GM19397 (cell line): ENCODE measurements at regions not wholly inside any gene's neighbourhood (a gene's known extent, or its start where the extent isn't known, plus 50 kb on each side); places are given as distances from the start of the nearest gene placed in this dataset.

Experiments
- ATAC-seq: cut with Tn5 transposase; IDR thresholded peaks from one replicate; pipeline ENCODE4 v1.9.1; 2021; ENCODE audit warnings: mild to moderate bottlenecking, moderate library complexity; ENCODE audit not compliant: unreplicated experiment

DNA sequence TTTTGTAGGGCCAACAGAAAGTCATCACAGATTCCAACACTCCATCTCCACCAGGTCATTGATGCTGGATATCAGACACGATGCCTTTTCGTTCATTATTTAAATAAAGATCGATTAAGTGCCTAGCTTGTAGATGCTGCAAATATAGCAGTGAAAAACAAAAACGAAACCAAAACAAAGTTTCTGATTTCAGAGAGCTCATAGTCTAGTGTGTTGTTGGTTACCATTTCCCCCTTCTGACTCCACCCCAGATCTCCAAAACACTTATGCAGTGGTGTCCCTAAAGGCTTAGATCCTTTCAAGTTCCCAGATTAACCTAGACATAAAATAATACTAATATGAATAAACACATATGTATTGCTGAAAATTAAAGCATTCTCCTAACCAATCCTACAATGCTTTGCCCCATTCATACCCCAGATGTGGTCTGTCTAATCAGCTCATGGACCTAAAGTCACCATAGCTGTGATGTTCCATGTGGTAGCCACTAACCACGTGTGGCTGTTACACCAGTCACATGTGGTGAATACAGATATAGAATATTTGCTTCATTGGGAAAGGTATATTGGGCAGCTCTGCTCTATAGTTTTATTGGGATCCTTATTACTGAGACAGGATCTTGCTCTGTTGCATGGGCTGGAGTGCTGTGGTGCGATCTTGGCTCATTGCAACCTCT, 787.2 kb downstream of the TDRD15 start:
- ATAC-seq, result no peak

DNA sequence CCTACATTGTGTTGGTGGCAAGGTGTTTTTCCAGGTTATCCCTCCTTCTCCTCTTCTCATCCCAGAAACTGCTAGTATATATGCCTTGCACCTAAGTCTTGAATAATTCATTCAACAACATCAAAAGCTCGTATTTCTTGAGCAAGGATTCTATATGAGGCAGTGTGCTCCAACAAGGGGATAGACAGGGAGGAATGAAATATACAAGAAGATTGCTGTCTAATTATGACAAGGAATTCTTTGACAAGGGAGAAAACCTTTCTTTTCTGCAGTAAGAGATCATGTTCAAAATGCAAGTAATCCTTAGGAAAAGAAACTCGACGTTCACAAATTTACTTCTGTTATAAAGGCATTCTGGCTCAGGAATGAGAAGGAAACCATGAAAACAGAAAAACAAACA, 788.6 kb downstream of the TDRD15 start:
- no peak for ATAC-seq

DNA sequence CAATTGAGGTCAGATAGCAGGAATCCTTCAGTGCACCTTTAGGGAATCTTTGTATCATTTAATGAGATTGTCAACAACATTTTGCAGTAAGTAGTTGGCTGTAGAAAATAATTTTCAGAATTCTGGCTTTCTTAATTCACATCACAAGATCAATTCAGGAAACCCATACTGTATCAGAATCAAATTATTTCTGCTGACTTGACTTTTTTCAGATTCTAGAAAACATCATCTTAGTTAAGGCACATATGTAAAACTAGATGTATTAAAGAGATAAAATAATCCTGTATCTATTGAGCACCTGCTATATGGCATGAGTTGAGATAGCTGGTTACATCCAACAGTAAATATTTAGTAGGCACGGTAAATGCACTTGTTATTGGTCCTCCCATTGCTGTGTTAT, 791.4 kb downstream of the TDRD15 start:
- ATAC-seq, result no peak

DNA sequence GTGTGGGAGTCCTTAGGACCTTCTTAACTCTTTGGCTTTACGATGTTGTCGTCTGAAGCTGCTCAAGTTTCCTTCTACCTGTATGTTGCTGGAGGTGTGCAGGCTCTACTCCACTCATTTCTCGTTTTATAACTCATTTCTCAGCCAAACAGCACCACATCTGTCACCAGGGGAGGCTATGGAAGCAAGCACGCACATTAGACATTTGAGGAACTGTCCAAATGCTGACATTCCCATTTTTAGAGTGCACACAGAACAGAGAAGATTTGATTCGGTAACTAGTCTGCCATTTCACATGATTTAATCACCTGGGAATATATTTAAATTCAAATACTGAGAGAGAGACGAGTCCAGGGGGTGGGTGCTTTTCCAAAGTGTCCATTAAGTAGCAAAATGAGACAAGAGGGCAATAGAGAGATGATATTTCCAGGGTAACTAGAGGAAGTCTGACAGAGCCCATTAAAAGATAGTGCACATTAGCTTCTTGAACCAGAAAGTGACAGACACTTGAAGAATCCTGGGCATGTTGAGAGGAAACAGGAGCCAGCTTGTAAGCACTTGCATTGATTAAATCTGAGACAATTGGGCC, 793.3 kb downstream of the TDRD15 start:
- no peak for ATAC-seq

DNA sequence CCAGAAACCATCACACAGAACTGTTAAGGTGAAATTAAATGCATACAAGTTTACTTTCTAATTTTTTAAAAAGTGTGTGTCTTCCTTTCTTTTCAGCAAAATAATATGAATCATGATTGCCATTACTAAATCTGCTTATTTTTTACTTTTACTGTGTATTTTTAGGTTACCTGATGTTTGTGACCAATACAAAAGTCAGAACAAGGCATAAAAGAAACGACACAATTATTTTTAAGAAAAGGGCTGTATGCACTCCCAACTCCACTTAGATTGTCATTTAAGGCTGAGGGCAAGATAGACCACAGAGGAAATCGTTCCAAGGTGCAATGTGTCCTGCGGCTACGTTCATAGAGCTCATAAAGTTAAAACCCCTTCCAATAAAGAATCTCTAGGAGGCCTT, 797.0 kb downstream of the TDRD15 start:
- ATAC-seq, result no peak

DNA sequence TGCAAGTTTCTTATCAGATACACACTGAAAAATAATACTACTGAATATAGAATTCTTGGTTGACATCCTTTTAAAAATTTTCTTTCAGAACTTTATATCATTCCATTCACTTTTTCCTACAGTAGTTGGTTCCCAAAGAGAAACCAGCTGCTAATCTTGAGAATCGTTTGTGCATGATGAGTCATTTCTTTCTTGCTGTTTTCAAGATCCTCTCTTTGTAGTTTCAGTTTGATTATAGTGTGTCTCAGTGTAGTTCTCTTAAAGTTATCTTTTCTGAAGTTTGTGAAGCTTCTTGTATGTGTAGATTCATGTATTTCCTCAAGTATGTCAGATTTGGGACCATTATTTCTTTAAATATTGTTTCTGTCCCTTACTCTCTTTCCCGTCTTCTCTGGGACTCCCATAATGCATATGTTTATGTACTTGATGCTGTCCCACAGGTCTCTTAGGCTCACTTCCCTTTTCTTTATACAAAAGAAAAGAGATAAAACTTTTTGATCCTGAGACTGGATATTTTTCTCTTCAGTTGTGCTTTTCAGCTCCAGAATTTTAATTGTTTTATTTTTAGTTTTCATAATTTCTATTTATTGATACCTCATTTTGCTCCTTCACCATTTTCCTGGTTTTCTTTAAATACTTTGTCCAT, 801.0 kb downstream of the TDRD15 start:
- no peak for ATAC-seq

DNA sequence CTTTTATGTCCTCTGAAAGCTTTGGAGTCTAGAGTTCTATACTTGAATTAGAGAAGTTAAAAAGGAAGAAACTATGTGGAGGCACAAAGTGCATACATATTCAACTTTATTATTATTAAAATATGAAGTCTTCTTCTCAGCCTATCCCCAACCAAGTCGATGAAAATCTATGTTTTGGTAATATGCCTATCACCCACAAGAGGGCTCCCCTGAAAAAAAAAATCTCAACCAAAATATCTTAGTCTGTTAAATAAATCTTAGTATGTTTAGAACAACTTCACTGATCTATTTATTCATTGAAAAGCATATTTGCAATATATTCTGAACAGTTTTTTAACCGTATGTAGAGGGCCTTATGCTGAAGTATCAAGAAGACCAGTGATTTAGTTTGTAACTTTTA, 804.5 kb downstream of the TDRD15 start:
- no peak for ATAC-seq

DNA sequence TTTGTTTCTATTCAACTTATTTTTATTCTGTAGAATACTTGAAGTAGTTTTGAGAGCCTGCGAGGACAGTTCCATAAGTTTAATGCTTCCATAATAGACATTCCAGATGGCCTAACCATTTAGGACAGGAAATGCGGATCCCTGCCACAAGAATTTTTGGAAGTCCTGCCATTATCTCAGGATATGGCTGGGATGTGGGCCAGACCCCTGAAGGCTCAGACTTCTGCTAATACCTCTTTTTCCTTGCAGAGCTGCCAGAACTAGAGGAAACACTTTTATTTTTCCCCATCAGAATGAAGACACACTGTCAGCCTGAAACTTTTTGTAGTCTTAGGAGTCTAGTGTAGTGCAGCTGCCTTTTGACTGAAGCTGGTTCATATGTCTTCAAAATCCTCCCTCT, 806.5 kb downstream of the TDRD15 start:
- ATAC-seq, result no peak

DNA sequence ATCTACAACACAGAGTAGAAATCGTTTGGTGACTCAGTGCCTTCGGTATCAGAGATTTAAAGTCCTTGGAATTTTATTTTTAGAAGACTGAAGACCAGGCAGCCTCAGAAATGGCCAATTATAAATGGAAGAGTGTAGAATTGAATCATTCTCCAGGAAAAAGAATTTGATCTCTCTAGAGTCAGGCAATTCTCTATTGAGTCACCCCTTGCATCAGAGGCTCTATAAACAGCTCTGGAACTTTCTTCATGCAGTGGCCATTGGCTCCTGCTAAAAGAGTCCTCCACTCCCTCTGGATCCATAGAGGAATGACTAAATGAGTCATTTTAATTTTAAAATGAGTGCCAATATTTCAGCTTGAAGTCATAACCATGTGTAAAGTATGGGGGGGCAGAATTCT, 816.2 kb downstream of the TDRD15 start:
- ATAC-seq, result no peak

DNA sequence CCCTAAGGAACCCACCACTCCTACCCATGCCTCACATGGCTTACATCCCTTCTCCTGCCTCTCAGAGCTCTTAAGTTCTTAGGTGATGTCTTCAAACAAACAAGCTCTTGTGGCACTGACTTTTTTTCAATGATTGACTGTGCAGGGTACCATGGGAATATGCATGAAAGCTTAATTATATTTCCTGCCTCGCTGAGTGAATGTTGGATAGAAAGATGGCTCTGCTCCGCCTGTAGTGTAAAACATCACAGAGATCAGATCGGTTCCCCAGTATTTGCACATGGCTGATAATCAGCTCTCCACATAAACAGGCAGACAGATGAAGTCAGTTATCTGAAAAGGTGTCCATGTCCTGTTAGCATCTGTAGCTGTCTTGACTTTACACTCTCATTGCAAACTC, 820.8 kb downstream of the TDRD15 start:
- ATAC-seq, result no peak

DNA sequence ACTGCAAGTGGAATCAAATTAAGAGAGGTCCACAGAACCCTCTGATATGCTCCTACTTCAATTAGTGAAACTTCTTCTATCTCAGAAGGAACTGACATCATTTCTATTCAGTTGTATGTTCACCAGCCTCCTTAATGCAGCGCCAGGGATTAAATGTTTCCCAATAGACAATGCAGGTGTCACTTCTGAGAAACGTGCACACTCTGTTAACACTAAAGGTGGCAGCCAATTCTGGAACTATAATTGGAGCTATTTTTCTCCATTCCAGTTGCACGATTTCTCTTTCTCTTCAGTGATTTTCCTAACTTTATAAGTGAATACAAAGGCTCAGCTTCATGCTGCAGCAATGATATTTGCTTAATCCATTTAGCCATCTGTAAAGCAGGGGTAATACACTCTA, 821.9 kb downstream of the TDRD15 start:
- no peak for ATAC-seq

DNA sequence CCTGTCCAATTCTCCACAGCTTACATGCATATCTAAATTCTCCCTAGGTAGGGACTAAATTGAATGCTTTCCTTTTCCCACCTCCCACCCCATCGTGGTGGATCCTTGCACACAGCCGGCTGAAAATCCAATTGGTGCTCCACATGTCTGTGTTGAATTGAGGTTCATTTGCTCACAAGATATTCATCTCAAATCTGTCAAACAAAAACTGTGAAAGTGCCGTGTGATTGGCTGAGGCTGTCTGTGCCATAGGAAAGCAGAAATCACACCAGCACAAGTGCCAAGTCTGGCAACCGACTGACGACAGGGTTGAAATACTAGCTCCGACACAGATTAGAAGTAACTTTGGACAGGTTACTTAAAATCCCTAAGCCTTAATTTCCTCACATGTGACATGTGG, 823.3 kb downstream of the TDRD15 start:
- no peak for ATAC-seq

DNA sequence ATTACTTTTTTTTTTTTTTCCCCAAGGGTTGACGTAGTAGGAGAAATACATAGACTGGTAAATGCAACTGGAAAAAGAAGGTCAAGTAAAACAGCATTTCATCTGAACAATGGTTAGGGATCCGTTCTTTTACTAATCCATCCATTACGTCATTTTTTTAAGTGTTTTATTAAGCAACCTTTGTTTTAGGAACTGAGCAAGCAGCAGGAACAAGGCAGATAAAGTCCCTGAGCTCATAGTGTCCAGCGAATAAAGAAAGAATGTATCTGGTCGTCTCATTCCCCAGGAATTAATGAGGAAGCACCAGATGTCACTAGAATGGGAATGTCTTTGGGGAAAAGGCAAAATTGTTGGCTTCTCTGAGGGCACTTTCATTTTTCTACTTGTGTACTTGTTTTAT, 842.4 kb downstream of the TDRD15 start:
- ATAC-seq, result no peak

DNA sequence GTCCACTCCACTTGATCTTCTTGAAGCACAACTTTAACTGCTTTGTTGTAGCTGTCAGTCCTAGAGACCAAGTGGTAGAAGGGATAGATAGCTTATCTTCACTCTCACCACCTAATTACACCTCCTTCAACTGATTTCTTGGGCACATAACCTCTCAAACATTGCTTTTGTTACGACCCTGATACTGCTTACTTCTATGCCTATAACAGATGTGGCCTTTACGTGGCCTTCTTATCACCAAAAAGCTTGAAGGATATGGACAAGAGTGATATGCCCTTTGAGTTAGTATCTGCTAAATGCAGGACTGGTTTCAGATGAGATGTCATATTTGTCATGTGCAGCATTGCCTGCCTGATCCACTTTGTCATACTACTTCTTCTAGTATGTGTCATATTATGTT, 847.2 kb downstream of the TDRD15 start:
- no peak for ATAC-seq

DNA sequence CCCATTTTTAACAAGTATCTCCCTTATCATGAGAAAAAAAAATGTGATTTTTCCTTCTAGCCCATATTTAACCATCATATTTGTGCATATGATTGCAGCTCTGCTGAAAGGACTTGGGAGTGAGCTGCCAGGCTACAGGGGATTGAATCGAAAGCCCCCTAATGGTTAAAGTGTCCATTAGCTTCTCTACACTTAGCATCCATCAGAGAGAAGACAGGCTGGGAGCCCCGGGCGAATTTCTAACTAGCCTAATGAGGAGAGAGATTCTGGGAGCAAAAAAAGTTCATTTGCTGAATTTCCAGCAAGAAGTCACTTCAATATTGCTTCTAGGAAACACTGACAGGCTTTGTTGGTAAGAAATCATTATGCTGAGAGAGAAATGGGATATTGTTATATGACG, 848.8 kb downstream of the TDRD15 start:
- ATAC-seq, result no peak

DNA sequence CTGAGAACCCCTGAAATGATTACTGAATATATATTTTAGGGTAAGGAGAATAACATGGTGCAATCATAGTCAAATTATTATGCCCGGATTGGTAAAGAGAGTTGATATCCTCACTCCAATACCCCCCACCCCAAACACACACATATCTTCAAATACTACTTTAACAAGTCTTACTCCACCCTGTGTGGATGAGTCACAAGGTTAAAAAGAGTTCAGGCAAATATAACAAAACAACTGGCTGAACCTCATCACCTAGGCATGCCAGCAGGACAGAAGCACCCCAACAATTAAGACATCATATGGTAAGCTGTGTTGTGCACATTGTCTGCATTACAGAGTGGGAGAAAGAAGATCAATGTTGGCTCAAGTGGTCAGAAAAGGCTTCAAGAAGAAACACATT, 857.4 kb downstream of the TDRD15 start:
- ATAC-seq, result no peak

DNA sequence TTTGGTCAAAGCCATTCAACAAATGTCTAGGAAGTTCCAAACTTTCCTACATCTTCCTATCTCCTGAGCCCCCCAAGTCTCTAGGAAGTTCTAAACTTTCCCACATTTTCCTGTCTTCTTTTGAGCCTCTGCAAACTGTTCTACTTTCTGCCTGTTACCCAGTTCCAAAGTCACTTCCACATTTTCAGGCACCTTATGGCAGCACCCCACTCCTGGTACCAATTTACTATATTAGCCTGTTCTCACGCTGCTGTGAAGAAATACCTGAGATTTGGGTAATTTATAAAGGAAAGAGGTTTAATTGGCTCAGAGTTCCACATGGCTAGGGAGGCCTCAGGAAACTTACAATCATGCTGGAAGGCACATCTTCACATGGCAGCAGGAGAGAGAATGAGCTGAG, 869.2 kb downstream of the TDRD15 start:
- ATAC-seq, result no peak

DNA sequence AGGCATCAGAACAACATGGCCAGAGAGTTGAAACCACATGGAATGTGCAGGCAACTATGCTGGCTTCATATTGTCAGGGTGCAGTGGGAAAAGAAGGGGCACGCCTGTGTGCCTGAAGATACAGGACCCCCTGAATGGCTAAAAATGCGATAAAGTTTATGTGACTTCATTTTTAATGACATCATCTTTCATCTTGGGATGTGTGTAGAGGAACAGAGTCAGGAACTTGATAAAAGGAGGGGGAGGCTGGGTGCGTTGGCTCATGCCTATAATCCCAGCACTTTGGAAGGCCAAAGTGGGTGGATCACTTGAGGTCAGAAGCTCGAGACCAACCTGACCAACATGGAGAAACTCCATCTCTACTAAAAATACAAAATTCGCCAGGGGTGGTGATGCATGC, 872.6 kb downstream of the TDRD15 start:
- ATAC-seq, result no peak

DNA sequence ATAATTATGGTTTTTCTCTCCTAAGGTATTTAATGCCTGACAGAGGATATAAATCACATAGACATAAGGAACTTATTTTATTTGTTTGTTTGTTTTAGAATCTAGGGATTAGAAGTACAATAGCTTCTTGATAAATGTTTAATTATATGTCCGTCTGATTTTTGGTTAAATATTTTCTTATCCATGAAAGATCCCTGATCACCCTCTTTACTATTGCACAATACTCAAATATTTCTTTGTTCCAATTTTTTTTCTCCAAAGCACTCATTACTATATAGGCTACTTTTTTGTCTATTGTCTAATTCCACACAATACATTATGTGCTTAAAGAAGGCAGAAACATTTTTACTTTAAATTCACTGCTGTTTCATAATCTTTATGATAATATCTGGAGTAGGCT, 875.8 kb downstream of the TDRD15 start:
- ATAC-seq, result no peak

DNA sequence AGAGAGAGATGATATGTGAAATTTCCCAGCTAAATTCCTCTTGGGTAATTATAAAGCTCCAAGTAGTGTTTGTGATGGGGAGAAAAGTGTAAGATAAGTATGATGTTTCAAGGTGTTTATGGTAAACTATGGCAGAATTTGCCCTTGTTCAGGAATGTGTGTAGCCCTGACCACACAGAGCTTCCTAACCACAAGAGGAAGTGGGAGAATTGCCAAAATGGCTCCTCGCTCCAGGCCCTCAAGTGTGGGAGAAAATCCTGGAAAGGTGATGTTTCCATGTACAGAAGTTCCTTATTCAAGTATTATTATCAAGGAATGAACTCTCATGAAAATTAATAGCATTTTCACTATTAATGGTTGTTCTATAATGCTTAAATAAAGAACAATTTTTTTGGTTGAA, 878.3 kb downstream of the TDRD15 start:
- ATAC-seq, result no peak

DNA sequence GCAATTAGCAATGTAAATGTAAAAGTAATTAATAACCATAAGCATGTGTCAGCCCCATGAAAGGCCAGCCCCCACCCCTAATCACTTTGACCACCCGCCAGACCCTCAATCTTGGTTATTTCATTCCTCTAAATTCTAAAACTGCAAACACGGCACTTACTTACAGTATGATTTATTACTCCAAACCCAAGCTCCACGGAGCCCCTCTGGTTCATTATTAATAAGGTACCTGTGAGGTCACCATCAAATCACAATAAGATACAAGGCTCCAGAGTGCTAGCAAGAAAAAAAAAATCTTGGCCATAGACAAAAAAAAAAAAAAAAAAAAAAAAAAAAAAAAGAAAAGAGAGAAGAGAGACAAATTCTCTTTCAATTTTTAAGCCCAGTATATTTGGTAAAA, 879.5 kb downstream of the TDRD15 start:
- no peak for ATAC-seq

DNA sequence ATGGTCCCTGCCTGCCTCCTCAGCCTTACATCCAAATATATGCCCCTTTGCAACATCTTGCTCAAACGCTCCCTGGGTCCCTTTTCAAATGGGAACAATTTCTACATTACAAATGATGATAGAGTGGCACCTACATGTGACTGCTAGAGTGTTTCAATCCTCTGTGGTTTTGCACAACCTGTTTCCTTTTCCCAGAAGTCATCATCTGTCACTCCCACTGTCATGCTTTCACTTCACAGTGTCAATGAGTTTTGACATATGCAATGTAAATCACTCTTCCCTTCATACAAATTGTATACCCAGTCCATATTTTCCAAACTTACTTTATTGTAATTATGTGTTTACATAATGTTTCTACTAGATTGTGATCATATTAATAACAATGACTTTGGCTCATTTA, 887.3 kb downstream of the TDRD15 start:
- no peak for ATAC-seq
